ENCODE measurements at regions not wholly inside any gene's neighbourhood (a gene's known extent, or its start where the extent isn't known, plus 50 kb on each side); places are given as distances from the start of the nearest gene placed in this dataset.

DNA sequence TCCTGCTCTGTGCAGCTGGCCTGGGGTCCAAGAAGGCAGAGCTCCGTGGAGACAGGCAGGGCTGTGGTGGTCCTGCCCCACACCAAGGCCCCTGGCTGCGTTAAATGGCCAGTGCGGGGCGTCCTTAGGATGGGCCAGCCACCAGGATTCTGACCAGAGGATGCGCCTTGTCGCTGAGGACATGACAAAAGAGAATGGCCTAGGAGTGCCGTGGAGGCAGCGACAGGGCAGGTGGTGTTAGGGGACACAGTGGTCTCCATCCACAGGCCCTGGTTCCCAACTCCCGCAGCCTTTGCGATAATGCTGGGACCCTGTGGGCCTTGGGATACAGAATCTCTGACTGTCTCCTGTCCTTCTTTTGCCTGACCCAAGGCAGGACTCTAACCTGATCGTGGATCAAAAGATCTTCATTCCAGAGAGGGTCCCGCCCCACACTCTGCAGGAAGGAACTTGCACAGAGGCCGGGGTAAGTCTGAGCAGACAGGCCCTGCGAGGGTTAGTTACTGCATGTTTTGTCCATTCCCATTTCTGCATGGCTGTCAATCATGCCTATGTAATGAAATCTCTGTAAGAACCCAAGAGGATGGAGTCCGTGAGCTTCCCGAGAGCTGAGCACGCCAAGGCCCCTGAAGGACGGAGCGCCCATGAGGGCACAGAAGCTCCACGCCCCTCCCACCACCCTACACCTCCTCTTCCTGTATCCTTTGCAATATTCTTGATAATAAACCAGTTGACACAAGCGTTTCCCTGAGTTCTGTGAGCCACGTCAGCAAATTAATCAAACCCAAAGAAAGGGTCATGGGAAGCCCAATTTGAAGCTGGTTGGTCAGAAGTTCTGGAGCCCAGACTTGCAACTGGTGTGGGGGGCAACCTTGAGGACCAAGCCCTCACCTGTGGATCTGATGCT, 251.5 kb upstream of the SALL3 start:
- TF ChIP-seq, protein P1, sequence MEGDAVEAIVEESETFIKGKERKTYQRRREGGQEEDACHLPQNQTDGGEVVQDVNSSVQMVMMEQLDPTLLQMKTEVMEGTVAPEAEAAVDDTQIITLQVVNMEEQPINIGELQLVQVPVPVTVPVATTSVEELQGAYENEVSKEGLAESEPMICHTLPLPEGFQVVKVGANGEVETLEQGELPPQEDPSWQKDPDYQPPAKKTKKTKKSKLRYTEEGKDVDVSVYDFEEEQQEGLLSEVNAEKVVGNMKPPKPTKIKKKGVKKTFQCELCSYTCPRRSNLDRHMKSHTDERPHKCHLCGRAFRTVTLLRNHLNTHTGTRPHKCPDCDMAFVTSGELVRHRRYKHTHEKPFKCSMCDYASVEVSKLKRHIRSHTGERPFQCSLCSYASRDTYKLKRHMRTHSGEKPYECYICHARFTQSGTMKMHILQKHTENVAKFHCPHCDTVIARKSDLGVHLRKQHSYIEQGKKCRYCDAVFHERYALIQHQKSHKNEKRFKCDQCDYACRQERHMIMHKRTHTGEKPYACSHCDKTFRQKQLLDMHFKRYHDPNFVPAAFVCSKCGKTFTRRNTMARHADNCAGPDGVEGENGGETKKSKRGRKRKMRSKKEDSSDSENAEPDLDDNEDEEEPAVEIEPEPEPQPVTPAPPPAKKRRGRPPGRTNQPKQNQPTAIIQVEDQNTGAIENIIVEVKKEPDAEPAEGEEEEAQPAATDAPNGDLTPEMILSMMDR (IDR thresholded peaks at IDR 0.05; ENCODE audit: insufficient read depth, low read length, poor library complexity, severe bottlenecking) = no peak
- H3K27me3 ChIP-seq (ENCODE audit: control insufficient read depth, insufficient read depth, low read length) = peaks cover 2% of the 10 kb centered on the region
- H3K36me3 ChIP-seq (ENCODE audit: control insufficient read depth, insufficient read depth, low read length) = no peaks in the 10 kb centered on the region
- no peak overlapping the region for H3K4me3 ChIP-seq (ENCODE audit: low read depth, low read length)
- no peak for DNase-seq (ENCODE audit: low read depth)

DNA sequence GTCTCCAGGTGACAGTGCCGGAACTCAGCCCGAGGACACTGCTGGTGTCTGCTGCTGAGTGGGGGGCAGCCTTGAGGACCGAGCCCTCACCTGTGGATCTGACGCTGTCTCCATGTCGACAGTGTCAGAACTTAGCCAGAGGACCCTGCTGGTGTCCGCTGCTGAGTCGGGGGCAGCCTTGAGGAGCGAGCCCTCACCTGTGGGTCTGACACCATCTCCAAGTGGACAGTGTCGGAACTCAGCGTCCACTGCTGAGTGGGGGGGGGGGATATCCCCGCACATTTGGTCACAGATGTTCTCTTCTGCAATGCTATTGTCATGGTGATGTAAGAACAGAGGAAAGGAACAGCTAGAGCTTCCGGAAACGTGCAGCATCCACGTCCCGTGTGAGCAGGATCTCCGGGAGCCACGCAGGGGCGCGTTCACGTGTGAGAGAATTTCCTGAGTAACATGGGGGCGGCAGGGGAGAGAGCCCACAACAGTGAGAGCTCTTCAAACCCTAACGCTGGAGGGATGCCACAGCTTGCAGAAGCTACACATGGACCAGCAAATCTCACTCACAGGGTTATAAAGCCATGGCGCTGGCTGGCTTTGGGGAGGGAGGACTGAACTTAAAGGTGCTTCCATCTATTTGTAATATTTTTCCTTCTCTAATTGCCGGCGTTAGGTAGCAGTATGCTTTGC, 250.7 kb upstream of the SALL3 start:
- TF ChIP-seq, protein P1 (IDR thresholded peaks at IDR 0.05; ENCODE audit: insufficient read depth, low read length, poor library complexity, severe bottlenecking) = no peak
- Histone ChIP-seq H3K27me3 (ENCODE audit: control insufficient read depth, insufficient read depth, low read length) (no peaks in the 10 kb centered on the region), H3K36me3 (ENCODE audit: control insufficient read depth, insufficient read depth, low read length) (no peaks in the 10 kb centered on the region), H3K4me3 (ENCODE audit: low read depth, low read length) (no peak overlapping the region)
- DNase-seq (ENCODE audit: low read depth) = no peak

DNA sequence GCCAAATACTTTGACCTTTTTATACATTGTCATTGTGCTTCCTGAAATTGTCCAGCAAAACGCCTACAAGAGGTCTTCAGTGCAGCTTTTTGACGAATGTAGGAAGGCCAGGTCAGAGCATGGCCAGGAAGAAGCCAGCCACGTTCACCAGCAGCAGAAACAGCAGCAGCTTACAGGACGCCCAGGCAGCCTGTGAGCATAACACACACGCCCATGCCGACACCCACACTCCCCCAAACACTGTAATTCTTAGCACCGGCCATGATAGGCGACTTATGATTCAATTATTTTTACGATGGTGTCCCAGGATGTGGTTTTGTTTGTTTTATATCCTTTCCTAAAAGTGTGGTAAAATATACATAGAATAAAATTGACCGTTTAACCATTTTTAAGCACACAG, 249.1 kb upstream of the SALL3 start:
- no peaks in the 10 kb centered on the region for H3K27me3 ChIP-seq (ENCODE audit: control insufficient read depth, insufficient read depth, low read length)
- TF ChIP-seq, protein P1 (IDR thresholded peaks at IDR 0.05; ENCODE audit: insufficient read depth, low read length, poor library complexity, severe bottlenecking) = no peak
- DNase-seq (ENCODE audit: low read depth) = no peak
- H3K4me3 ChIP-seq (ENCODE audit: low read depth, low read length) = no peak overlapping the region
- H3K36me3 ChIP-seq (ENCODE audit: control insufficient read depth, insufficient read depth, low read length) = no peaks in the 10 kb centered on the region

DNA sequence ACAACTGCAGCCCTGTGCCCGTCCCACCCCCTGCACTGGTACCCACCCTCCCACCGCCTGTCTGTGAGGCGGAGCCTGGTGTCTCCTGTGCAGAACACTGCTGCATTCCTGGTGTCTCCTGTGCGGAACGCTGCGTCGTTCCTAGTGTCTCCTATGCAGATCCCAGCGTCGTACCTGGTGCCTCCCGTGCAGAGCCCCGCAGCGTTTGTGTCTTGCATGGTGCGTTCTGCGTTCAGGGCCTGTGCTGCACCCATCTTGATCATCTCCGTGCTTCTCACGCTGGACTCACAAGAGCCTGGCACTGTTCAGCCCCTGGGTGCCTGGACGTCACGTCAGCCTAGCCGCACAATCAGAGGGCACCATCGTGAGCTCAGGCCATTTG, 248.6 kb upstream of the SALL3 start:
- Histone ChIP-seq H3K4me3 (ENCODE audit: low read depth, low read length) (no peak overlapping the region), H3K36me3 (ENCODE audit: control insufficient read depth, insufficient read depth, low read length) (no peaks in the 10 kb centered on the region), H3K27me3 (ENCODE audit: control insufficient read depth, insufficient read depth, low read length) (no peaks in the 10 kb centered on the region)
- TF ChIP-seq, protein P1 (IDR thresholded peaks at IDR 0.05; ENCODE audit: insufficient read depth, low read length, poor library complexity, severe bottlenecking) = no peak
- no peak for DNase-seq (ENCODE audit: low read depth)

DNA sequence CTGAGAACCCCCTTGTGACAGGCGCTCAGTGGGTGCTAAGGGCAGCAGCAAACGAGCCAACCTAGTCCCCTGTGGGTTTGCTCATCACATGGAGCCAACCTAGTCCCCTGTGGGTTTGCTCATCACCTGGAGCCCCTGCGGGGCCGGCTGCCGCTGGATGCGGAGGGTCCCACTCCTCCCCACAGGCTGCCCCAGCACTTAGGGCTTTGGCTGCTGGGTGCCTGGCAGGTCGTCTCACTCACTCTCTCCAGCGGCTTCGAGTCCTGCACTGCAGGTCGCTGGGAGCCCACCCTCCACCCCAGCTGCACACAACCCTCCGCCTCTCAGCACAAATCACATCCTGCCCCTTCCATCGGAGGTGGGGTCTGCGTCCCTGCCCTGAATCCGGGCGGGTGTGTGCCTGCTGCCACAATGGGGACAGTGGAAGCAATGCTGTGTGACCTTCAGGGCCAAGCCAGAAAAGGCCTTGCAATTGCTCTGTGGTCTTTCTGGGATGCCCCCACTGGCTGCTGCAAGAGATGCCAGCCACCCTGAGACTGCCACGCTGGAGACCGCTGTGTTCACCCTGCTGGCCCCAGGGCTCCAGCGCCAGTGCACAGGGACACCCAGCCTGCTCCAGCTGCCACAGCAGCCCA, 248.1 kb upstream of the SALL3 start:
- H3K36me3 ChIP-seq (ENCODE audit: control insufficient read depth, insufficient read depth, low read length) = no peaks in the 10 kb centered on the region
- no peak overlapping the region for H3K4me3 ChIP-seq (ENCODE audit: low read depth, low read length)
- no peak for DNase-seq (ENCODE audit: low read depth)
- no peaks in the 10 kb centered on the region for H3K27me3 ChIP-seq (ENCODE audit: control insufficient read depth, insufficient read depth, low read length)
- TF ChIP-seq, protein P1 (IDR thresholded peaks at IDR 0.05; ENCODE audit: insufficient read depth, low read length, poor library complexity, severe bottlenecking) = no peak
